ENCODE measurements at regions not wholly inside any gene's neighbourhood (a gene's known extent, or its start where the extent isn't known, plus 50 kb on each side); places are given as distances from the start of the nearest gene placed in this dataset.

DNA sequence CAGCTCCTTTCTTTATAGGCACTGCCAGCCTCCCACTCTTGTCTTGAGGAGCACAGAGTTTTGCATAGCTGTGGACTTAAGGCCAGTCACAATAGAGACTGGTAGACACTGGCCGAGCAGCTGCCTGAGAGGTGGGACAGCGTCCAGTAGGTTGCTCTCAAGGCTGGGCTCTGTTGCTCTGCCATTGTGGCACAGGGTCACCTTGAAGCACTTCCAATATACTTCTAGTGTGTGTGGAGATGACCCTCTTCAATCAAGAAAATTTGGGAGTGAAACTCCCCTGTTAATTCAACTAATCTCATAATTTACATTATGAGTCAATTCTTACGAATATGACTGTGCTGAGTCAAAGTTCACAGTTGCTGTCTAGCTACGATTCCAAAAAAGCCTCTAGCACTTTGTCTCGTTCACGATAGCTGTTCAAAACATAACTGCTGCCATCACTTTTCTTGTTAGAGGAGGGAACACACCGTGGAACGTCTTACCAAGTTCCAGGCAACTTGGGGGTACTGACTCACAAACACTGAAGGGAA, 636.2 kb downstream of the EPHA4 start:
- no peak overlapping the region for H3K4me3 ChIP-seq (ENCODE audit: low read depth, low read length)
- TF ChIP-seq, protein P1, sequence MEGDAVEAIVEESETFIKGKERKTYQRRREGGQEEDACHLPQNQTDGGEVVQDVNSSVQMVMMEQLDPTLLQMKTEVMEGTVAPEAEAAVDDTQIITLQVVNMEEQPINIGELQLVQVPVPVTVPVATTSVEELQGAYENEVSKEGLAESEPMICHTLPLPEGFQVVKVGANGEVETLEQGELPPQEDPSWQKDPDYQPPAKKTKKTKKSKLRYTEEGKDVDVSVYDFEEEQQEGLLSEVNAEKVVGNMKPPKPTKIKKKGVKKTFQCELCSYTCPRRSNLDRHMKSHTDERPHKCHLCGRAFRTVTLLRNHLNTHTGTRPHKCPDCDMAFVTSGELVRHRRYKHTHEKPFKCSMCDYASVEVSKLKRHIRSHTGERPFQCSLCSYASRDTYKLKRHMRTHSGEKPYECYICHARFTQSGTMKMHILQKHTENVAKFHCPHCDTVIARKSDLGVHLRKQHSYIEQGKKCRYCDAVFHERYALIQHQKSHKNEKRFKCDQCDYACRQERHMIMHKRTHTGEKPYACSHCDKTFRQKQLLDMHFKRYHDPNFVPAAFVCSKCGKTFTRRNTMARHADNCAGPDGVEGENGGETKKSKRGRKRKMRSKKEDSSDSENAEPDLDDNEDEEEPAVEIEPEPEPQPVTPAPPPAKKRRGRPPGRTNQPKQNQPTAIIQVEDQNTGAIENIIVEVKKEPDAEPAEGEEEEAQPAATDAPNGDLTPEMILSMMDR (IDR thresholded peaks at IDR 0.05; ENCODE audit: control insufficient read depth, extremely low read depth, insufficient read depth) = no peak
- no peak for DNase-seq (ENCODE audit: low read depth)

DNA sequence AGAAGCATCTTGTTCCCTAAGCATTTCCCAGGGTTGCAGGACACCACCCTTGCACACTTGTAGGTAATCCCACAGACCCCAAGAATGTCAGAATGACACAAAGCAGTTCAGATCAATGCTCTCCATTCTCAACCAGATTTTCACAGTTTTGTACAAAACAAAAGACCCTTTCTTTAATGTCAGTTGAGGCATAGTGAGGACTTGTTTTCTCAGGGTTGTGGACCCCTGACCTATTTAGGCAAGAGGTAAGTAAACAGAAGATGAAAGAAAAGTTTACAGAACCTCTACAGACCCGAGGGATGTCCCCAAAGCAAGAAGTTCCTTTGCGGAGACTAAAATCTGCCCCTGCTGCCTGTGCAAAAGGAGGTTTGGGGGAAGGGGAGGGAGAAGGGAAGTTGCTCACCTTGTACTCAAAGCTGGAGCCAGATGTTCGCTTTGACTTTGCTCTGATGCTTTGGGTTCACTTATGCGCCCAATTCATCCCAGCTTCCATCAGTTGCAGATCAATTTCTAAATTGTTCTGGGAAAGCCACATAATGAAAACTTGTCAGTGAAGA, 635.4 kb downstream of the EPHA4 start:
- TF ChIP-seq, protein P1 (IDR thresholded peaks at IDR 0.05; ENCODE audit: control insufficient read depth, extremely low read depth, insufficient read depth) = no peak
- no peak overlapping the region for H3K4me3 ChIP-seq (ENCODE audit: low read depth, low read length)
- DNase-seq (ENCODE audit: low read depth) = no peak

DNA sequence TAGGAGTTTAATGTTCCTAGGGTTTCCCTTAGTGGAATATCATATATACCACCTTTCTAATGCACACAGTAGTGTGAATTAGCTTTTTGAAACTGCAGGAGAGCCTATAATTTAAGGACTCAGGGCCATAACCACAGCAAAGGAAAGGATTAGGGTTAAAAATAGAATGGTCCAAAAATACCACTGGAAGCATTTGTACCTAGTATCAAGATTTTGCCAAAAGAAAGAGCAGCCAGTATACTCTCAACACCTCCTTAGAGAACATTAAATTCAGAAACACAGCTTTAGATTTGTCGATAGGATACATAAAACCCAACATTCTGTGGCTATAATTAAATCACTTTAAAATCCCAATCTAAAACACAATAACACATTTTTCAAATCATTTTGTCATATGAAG, 634.9 kb downstream of the EPHA4 start:
- TF ChIP-seq, protein P1 (IDR thresholded peaks at IDR 0.05; ENCODE audit: control insufficient read depth, extremely low read depth, insufficient read depth) = no peak
- H3K4me3 ChIP-seq (ENCODE audit: low read depth, low read length) = no peak overlapping the region
- no peak for DNase-seq (ENCODE audit: low read depth)

DNA sequence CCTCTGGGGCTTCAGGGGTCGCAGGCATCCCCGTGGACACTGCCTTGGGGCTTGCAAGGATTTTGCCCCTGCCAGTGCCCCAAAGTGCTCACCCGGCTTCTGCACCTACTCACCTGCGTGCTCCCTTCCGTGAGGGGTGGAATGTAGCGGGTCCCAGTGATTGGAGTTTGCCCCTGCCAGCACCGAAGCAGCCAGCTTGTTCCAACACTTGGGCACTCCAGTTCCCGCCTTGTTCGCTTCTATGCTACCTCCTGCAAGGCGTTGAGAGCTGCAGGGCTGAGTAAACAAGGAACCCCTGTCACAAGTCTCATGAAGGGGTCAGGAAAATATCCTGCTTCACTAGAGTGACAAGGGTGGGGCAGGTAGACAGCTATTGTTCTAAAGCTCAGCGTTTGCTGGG, 631.5 kb downstream of the EPHA4 start:
- H3K4me3 ChIP-seq (ENCODE audit: low read depth, low read length) = no peak overlapping the region
- DNase-seq (ENCODE audit: low read depth) = no peak
- TF ChIP-seq, protein P1 (IDR thresholded peaks at IDR 0.05; ENCODE audit: control insufficient read depth, extremely low read depth, insufficient read depth) = no peak

DNA sequence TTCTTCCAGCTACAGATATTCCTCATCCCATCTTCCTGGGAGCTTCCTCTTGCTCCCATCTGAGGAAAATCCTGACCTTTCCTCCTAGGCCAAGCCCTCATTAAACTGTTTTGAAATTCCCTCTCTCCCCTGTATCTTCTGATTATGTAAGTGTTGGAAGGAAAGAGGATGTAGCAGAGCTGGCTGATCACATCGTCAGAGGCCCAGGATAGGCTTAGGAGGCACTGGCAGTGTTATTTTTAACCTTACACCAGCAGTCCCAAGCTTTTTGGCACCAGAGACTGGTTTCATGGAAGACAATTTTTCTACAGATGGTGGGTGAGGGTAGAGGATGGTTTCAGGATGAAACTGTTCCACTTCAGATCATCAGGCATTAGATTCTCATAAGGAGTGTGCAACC, 630.4 kb downstream of the EPHA4 start:
- no peak for DNase-seq (ENCODE audit: low read depth)
- TF ChIP-seq, protein P1 (IDR thresholded peaks at IDR 0.05; ENCODE audit: control insufficient read depth, extremely low read depth, insufficient read depth) = no peak
- no peak overlapping the region for H3K4me3 ChIP-seq (ENCODE audit: low read depth, low read length)

DNA sequence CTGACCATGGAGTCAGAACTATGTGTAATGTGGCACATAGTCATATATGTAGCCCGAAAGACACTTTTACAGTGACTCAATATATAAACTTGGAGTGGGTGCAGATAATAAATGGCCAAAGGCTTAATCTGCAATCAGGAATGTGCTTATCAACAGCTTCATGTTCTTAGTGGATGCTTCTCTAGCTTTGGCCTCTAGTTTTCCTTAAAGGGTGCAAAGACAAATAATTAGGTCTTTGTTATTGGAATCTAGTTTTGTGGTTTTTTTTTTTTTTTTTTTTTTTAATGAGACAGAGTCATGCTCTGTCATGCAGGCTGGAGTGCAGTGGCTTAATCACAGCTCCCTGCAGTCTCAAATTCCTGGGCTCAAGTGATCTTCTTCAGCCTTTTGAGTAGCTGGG, 625.6 kb downstream of the EPHA4 start:
- H3K4me3 ChIP-seq (ENCODE audit: low read depth, low read length) = no peak overlapping the region
- DNase-seq (ENCODE audit: low read depth) = no peak
- TF ChIP-seq, protein P1 (IDR thresholded peaks at IDR 0.05; ENCODE audit: control insufficient read depth, extremely low read depth, insufficient read depth) = no peak

DNA sequence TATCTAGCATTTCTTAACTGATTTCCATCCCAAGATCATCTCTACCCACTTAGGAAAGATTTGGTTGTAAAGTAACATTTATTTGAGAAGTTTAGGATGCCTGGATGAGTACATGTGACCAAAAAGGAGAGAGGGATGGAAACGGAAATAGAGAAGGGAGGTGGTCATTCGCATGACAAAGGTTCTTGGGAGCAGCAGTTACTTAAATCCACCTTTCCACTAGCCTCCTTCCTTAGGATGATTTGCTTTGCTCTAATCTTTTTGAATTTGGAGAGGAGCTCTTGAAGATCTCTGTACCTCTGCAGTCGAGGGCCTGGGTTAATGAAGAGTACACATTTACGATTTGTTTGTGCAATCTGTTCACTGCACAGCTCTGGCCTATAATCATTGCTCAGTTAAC, 623.5 kb downstream of the EPHA4 start:
- TF ChIP-seq, protein P1 (IDR thresholded peaks at IDR 0.05; ENCODE audit: control insufficient read depth, extremely low read depth, insufficient read depth) = no peak
- DNase-seq (ENCODE audit: low read depth) = no peak
- no peak overlapping the region for H3K4me3 ChIP-seq (ENCODE audit: low read depth, low read length)

Measured in LNCaP clone FGC (cell line).